Esophagus muscularis mucosa (tissue), 4 donors: ENCODE measurements at regions not wholly inside any gene's neighbourhood (a gene's known extent, or its start where the extent isn't known, plus 50 kb on each side); places are given as distances from the start of the nearest gene placed in this dataset.
"Not testable (repeated sequence)": the region's sequence is repeated elsewhere in the genome, so short reads cannot be mapped to it uniquely, and the experiment has no call there.

ENCODE experiments used
- DNase-seq: peaks from one replicate; pipeline ENCODE4 v3.0.0-alpha.2; 2017; ENCODE audit errors: extremely low spot score
- H3K27ac ChIP-seq, 4 donors: fragments of 200-600 bp; sonication (generic); replicated peaks in 1 of 4; 1 replicate in 3 of 4; 2 replicates in 1 of 4; pipeline ENCODE4 v1.5.1; 2016 to 2019; ENCODE audit warnings: mild to moderate bottlenecking in 1 of 4
- H3K27me3 ChIP-seq, 4 donors: fragments of 200-600 bp; sonication (generic); one replicate each; pipeline versions ENCODE4 v1.5.1 to v1.6.0; 2016 to 2019
- H3K36me3 ChIP-seq, 4 donors: fragments of 200-600 bp; sonication (generic); one replicate each; pipeline ENCODE4 v1.5.1; 2016 to 2019
- H3K4me1 ChIP-seq, 4 donors: fragments of 200-600 bp; sonication (generic); one replicate each; pipeline ENCODE4 v1.5.1; 2016 to 2019
- H3K4me3 ChIP-seq, 4 donors: fragments of 200-600 bp; sonication (generic); 1 replicate in 2 of 4; 2 replicates in 2 of 4; pipeline ENCODE4 v1.5.1; 2016 to 2019; ENCODE audit warnings: mild to moderate bottlenecking in 4 of 4, moderate library complexity in 1 of 4
- H3K9me3 ChIP-seq, 4 donors: fragments of 200-600 bp; sonication (generic); 1 replicate in 3 of 4; 2 replicates in 1 of 4; pipeline ENCODE4 v1.5.1; 2016 to 2019
- CTCF ChIP-seq, 3 experiments: fragments of 200-600 bp in 2 of 3; fragments of 450-650 bp in 1 of 3; sonication (generic) in 2 of 3; IDR thresholded peaks; one replicate each; pipeline ENCODE4 v1.5.1; 2017 to 2019; ENCODE audit warnings: antibody characterized with exemption in 3 of 3, mild to moderate bottlenecking in 2 of 3, moderate library complexity in 1 of 3
- EP300 ChIP-seq: sonication (generic); formaldehyde crosslinking; IDR thresholded peaks from one replicate; pipeline ENCODE4 v1.6.1; 2017; ENCODE audit warnings: antibody characterized with exemption
- POLR2A ChIP-seq: fragments of 450-650 bp; IDR thresholded peaks from one replicate; pipeline ENCODE4 v1.6.1; 2017; ENCODE audit warnings: antibody characterized with exemption, moderate library complexity, mild to moderate bottlenecking, low read depth
- POLR2AphosphoS5 ChIP-seq, 2 donors: sonication (generic); formaldehyde crosslinking; IDR thresholded peaks; one replicate each; pipeline ENCODE4 v1.6.1; 2017; ENCODE audit warnings: antibody characterized with exemption in 2 of 2
- WGBS: methylation state at CpG from one replicate; pipeline ENCODE4 v1.1.5; 2018; 5-methylcytosine and 5-hydroxymethylcytosine counted together
- intact Hi-C: fragments of 100-400 bp; cut with DNase I; formaldehyde crosslinking; loops from one replicate; pipeline ENCODE4 v1.15.1; 2023

GRCh38 chr12:74021937-74022336, 515.7 kb upstream of the ATXN7L3B start:
- no peak overlapping the region for H3K27ac ChIP-seq
- no peaks in the 10 kb centered on the region for H3K27me3 ChIP-seq
- TF ChIP-seq CTCF (IDR thresholded peaks at IDR 0.05): peak in 1 of 3 experiments; percentile 37
- no peak for TF ChIP-seq POLR2A
- 17% methylated on average over 9 of the region's 9 CpGs for WGBS
- DNase-seq: no peak
- H3K36me3 ChIP-seq: no peaks in the 10 kb centered on the region
- H3K4me1 ChIP-seq: no peaks in the 10 kb centered on the region
- H3K9me3 ChIP-seq: no peaks in the 10 kb centered on the region
- H3K4me3 ChIP-seq: no peak overlapping the region
- intact Hi-C loops: no loop called here

GRCh38 chr12:74031045-74031444, 506.6 kb upstream of the ATXN7L3B start:
- TF ChIP-seq EP300 (no peak), POLR2AphosphoS5 (IDR thresholded peaks at IDR 0.05) (no peak), POLR2A (no peak), CTCF (IDR thresholded peaks at IDR 0.05) (no peak)
- H3K9me3 ChIP-seq: no peaks in the 10 kb centered on the region
- WGBS: 51% methylated on average over 2 of the region's 2 CpGs
- no peak for DNase-seq
- no peak overlapping the region for H3K27ac ChIP-seq
- H3K4me3 ChIP-seq: no peak overlapping the region
- H3K4me1 ChIP-seq: no peaks in the 10 kb centered on the region
- intact Hi-C loops: no loop called here
- H3K27me3 ChIP-seq: no peaks in the 10 kb centered on the region
- no peaks in the 10 kb centered on the region for H3K36me3 ChIP-seq

GRCh38 chr12:74033531-74033930, 504.1 kb upstream of the ATXN7L3B start:
- Histone ChIP-seq H3K36me3 (no peaks in the 10 kb centered on the region), H3K4me3 (no peak overlapping the region), H3K27me3 (no peaks in the 10 kb centered on the region), H3K9me3 (no peaks in the 10 kb centered on the region), H3K27ac (no peak overlapping the region), H3K4me1 (no peaks in the 10 kb centered on the region)
- TF ChIP-seq EP300: no peak
- TF ChIP-seq POLR2A: no peak
- no peak for TF ChIP-seq CTCF (IDR thresholded peaks at IDR 0.05)
- TF ChIP-seq POLR2AphosphoS5 (IDR thresholded peaks at IDR 0.05): no peak
- DNase-seq: no peak
- WGBS: 66% methylated on average over 3 of the region's 3 CpGs
- intact Hi-C loops: no loop called here

GRCh38 chr12:74039138-74039537, 498.5 kb upstream of the ATXN7L3B start:
- DNase-seq, H3K36me3 ChIP-seq, H3K4me1 ChIP-seq, H3K4me3 ChIP-seq, H3K9me3 ChIP-seq, H3K27me3 ChIP-seq, intact Hi-C loops, H3K27ac ChIP-seq: not testable (repeated sequence)
- WGBS: 73% methylated on average over 2 of the region's 2 CpGs

GRCh38 chr12:74043343-74043742, 494.3 kb upstream of the ATXN7L3B start:
- Histone ChIP-seq H3K4me1 (no peaks in the 10 kb centered on the region), H3K36me3 (no peaks in the 10 kb centered on the region), H3K27me3 (no peaks in the 10 kb centered on the region), H3K27ac (no peak overlapping the region), H3K4me3 (no peak overlapping the region), H3K9me3 (no peaks in the 10 kb centered on the region)
- intact Hi-C loops: no loop called here
- no peak for DNase-seq
- TF ChIP-seq POLR2AphosphoS5 (IDR thresholded peaks at IDR 0.05): no peak
- no peak for TF ChIP-seq CTCF (IDR thresholded peaks at IDR 0.05)
- TF ChIP-seq EP300: no peak
- TF ChIP-seq POLR2A: no peak
- 71% methylated on average over 3 of the region's 3 CpGs for WGBS
